ENCODE measurements at regions not wholly inside any gene's neighbourhood (a gene's known extent, or its start where the extent isn't known, plus 50 kb on each side); places are given as distances from the start of the nearest gene placed in this dataset.

DNA sequence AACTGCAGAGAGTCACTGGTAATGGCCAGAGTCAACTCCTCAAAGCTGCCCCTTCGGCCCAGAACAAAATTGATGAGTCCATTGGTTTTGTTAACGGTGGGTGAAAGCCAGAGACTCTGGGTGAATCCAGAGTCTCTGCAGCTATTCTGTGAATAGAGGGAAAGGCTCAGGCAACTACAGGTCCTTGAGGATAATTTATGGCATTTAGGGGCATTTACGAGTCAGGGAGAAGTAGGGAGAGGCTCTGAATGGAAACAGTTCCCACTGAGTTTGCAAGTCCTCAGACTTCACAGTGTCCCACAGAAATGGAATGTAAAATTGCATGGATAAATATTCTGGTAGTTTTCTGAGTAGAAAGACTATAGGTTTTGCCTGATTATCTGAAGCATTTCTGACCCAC, 257.8 kb downstream of the SEC61B start:
- no peak for TF ChIP-seq POLR2A (IDR thresholded peaks at IDR 0.05)
- TF ChIP-seq, protein P1, sequence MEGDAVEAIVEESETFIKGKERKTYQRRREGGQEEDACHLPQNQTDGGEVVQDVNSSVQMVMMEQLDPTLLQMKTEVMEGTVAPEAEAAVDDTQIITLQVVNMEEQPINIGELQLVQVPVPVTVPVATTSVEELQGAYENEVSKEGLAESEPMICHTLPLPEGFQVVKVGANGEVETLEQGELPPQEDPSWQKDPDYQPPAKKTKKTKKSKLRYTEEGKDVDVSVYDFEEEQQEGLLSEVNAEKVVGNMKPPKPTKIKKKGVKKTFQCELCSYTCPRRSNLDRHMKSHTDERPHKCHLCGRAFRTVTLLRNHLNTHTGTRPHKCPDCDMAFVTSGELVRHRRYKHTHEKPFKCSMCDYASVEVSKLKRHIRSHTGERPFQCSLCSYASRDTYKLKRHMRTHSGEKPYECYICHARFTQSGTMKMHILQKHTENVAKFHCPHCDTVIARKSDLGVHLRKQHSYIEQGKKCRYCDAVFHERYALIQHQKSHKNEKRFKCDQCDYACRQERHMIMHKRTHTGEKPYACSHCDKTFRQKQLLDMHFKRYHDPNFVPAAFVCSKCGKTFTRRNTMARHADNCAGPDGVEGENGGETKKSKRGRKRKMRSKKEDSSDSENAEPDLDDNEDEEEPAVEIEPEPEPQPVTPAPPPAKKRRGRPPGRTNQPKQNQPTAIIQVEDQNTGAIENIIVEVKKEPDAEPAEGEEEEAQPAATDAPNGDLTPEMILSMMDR (IDR thresholded peaks at IDR 0.05), result no peak
- TF ChIP-seq EP300 (IDR thresholded peaks at IDR 0.05), result no peak
